ENCODE measurements at regions not wholly inside any gene's neighbourhood (a gene's known extent, or its start where the extent isn't known, plus 50 kb on each side); places are given as distances from the start of the nearest gene placed in this dataset.

- Histone ChIP-seq H3K9me3 (no peaks in the 10 kb centered on the region), H3K27me3 (no peaks in the 10 kb centered on the region), H3K36me3 (no peaks in the 10 kb centered on the region), H3K27ac (no peak overlapping the region), H3K4me3 (no peak overlapping the region), H3K4me1 (no peaks in the 10 kb centered on the region)
- ATAC-seq, result no peak
- in situ Hi-C loops (cut with MboI; ENCODE audit: low sequenced_read_pairs in 4 of 4), result no loop called here
- DNase-seq, result no peak
- no peak for TF ChIP-seq CTCF (IDR thresholded peaks at IDR 0.05 in 4 of 5, conservative IDR thresholded peaks at IDR 0.05 in 1 of 5)
- no peak for TF ChIP-seq POLR2A (IDR thresholded peaks at IDR 0.05)
- intact Hi-C loops (cut with DNase I; ENCODE audit: low total_unique reads), result no loop called here
Measured at GRCh38 chr5:166961028-166961427, 1330.4 kb upstream of the WWC1 start.

GRCh38 chr5:166961913-166962312 lies 1329.5 kb upstream of the WWC1 start:
- in situ Hi-C loops (cut with MboI; ENCODE audit: low sequenced_read_pairs in 4 of 4), result no loop called here
- Histone ChIP-seq H3K4me3 (no peak overlapping the region), H3K27ac (no peak overlapping the region), H3K36me3 (no peaks in the 10 kb centered on the region), H3K27me3 (no peaks in the 10 kb centered on the region), H3K9me3 (no peaks in the 10 kb centered on the region), H3K4me1 (no peaks in the 10 kb centered on the region)
- no peak for TF ChIP-seq CTCF (IDR thresholded peaks at IDR 0.05 in 4 of 5, conservative IDR thresholded peaks at IDR 0.05 in 1 of 5)
- no peak for TF ChIP-seq POLR2A (IDR thresholded peaks at IDR 0.05)
- ATAC-seq (no peak), DNase-seq (no peak)
- intact Hi-C loops (cut with DNase I; ENCODE audit: low total_unique reads), result no loop called here

- in situ Hi-C loops (cut with MboI; ENCODE audit: low sequenced_read_pairs in 4 of 4), result no loop called here
Measured at GRCh38 chr5:166962461-166962860, 1329.0 kb upstream of the WWC1 start.

GRCh38 chr5:166963596-166963995 lies 1327.8 kb upstream of the WWC1 start:
- Histone ChIP-seq H3K27ac (no peak overlapping the region), H3K4me1 (no peaks in the 10 kb centered on the region), H3K4me3 (no peak overlapping the region), H3K27me3 (no peaks in the 10 kb centered on the region), H3K9me3 (no peaks in the 10 kb centered on the region), H3K36me3 (no peaks in the 10 kb centered on the region)
- ATAC-seq, result no peak
- no peak for DNase-seq
- intact Hi-C loops (cut with DNase I; ENCODE audit: low total_unique reads) (no loop called here), in situ Hi-C loops (cut with MboI; ENCODE audit: low sequenced_read_pairs in 4 of 4) (no loop called here)
- TF ChIP-seq POLR2A (IDR thresholded peaks at IDR 0.05) (no peak), CTCF (IDR thresholded peaks at IDR 0.05 in 4 of 5, conservative IDR thresholded peaks at IDR 0.05 in 1 of 5) (no peak)

More at GRCh38 chr5:166962461-166962860, 1329.0 kb upstream of the WWC1 start:
- H3K4me1 ChIP-seq, result no peaks in the 10 kb centered on the region
- H3K27me3 ChIP-seq, result no peaks in the 10 kb centered on the region
- DNase-seq (no peak), ATAC-seq (no peak)
- H3K36me3 ChIP-seq, result no peaks in the 10 kb centered on the region
- H3K4me3 ChIP-seq, result no peak overlapping the region
- H3K9me3 ChIP-seq, result no peaks in the 10 kb centered on the region
- no peak overlapping the region for H3K27ac ChIP-seq
- TF ChIP-seq CTCF (IDR thresholded peaks at IDR 0.05 in 4 of 5, conservative IDR thresholded peaks at IDR 0.05 in 1 of 5) (no peak), POLR2A (IDR thresholded peaks at IDR 0.05) (no peak)
- intact Hi-C loops (cut with DNase I; ENCODE audit: low total_unique reads), result no loop called here

GRCh38 chr5:166977911-166978422 lies 1313.5 kb upstream of the WWC1 start:
- intact Hi-C loops (cut with DNase I; ENCODE audit: low total_unique reads), result no loop called here

More at GRCh38 chr5:166977911-166978422, 1313.5 kb upstream of the WWC1 start:
- TF ChIP-seq CTCF (IDR thresholded peaks at IDR 0.05 in 4 of 5, conservative IDR thresholded peaks at IDR 0.05 in 1 of 5), result no peak
- no peak for TF ChIP-seq POLR2A (IDR thresholded peaks at IDR 0.05)
- no peaks in the 10 kb centered on the region for H3K36me3 ChIP-seq
- H3K4me1 ChIP-seq, result no peaks in the 10 kb centered on the region
- H3K4me3 ChIP-seq, result peak overlapping the region in 2 of 4 donors; percentile 25 to 39
- no peaks in the 10 kb centered on the region for H3K9me3 ChIP-seq
- H3K27ac ChIP-seq, result no peak overlapping the region
- ATAC-seq (no peak), DNase-seq (no peak)
- peaks cover 0 to 22% (median 19%) of the 10 kb centered on the region in 3 donors for H3K27me3 ChIP-seq
- in situ Hi-C loops (cut with MboI; ENCODE audit: low sequenced_read_pairs in 4 of 4), result no loop called here

Data from gastrocnemius medialis (tissue), 4 donors.